Tibial nerve (tissue), 4 donors: ENCODE measurements at regions not wholly inside any gene's neighbourhood (a gene's known extent, or its start where the extent isn't known, plus 50 kb on each side); places are given as distances from the start of the nearest gene placed in this dataset.
"Not testable (repeated sequence)": the region's sequence is repeated elsewhere in the genome, so short reads cannot be mapped to it uniquely, and the experiment has no call there.

ENCODE experiments used
- DNase-seq, 2 donors: peaks; one replicate each; pipeline ENCODE4 v3.0.0-alpha.2; 2019; ENCODE audit warnings: low spot score in 2 of 2
- H3K27ac ChIP-seq, 4 donors: fragments of 200-600 bp; sonication (generic) in 3 of 4; one replicate each; pipeline ENCODE4 v1.5.1; 2017 to 2019; ENCODE audit warnings: mild to moderate bottlenecking in 1 of 4
- H3K27me3 ChIP-seq, 2 donors: fragments of 200-600 bp; sonication (generic) in 1 of 2; one replicate each; pipeline versions ENCODE4 v1.5.1 to v1.6.0; 2017 to 2019
- H3K36me3 ChIP-seq, 3 donors: fragments of 200-600 bp; sonication (generic); one replicate each; pipeline ENCODE4 v1.5.1; 2018 to 2019
- H3K4me1 ChIP-seq, 4 donors: fragments of 200-600 bp; sonication (generic) in 3 of 4; one replicate each; pipeline ENCODE4 v1.5.1; 2017 to 2019
- H3K4me3 ChIP-seq, 4 donors: fragments of 200-600 bp; sonication (generic) in 3 of 4; one replicate each; pipeline ENCODE4 v1.5.1; 2017 to 2019; ENCODE audit warnings: mild to moderate bottlenecking in 1 of 4, moderate library complexity in 1 of 4
- H3K9me3 ChIP-seq, 4 donors: fragments of 200-600 bp; sonication (generic) in 3 of 4; one replicate each; pipeline ENCODE4 v1.5.1; 2017 to 2019
- CTCF ChIP-seq, 5 experiments: fragments of 200-600 bp in 3 of 5; fragments of 450-650 bp in 2 of 5; sonication (generic) in 3 of 5; IDR thresholded peaks; one replicate each; pipeline ENCODE4 v1.5.1; 2016 to 2019; ENCODE audit warnings: antibody characterized with exemption in 5 of 5, mild to moderate bottlenecking in 3 of 5, moderate library complexity in 2 of 5
- EP300 ChIP-seq, 2 donors: sonication (generic); formaldehyde crosslinking; IDR thresholded peaks; one replicate each; pipeline ENCODE4 v1.6.1; 2017; ENCODE audit warnings: antibody characterized with exemption in 2 of 2, mild to moderate bottlenecking in 1 of 2
- POLR2A ChIP-seq, 2 donors: fragments of 450-650 bp; IDR thresholded peaks; one replicate each; pipeline ENCODE4 v1.6.1; 2017; ENCODE audit warnings: antibody characterized with exemption in 2 of 2, mild to moderate bottlenecking in 2 of 2, moderate library complexity in 2 of 2
- WGBS, 2 donors: methylation state at CpG; one replicate each; pipeline ENCODE4 v1.1.5; 2018; 5-methylcytosine and 5-hydroxymethylcytosine counted together

- no peaks in the 10 kb centered on the region for H3K4me1 ChIP-seq
- TF ChIP-seq CTCF (IDR thresholded peaks at IDR 0.05) (no peak), EP300 (IDR thresholded peaks at IDR 0.05) (no peak), POLR2A (IDR thresholded peaks at IDR 0.05) (no peak)
- H3K4me3 ChIP-seq = no peak overlapping the region
- 84 to 90% methylated on average over 2 of the region's 2 CpGs for WGBS, 2 donors
- no peak for DNase-seq
- H3K9me3 ChIP-seq = no peaks in the 10 kb centered on the region
- no peaks in the 10 kb centered on the region for H3K27me3 ChIP-seq
- H3K27ac ChIP-seq = no peak overlapping the region
- no peaks in the 10 kb centered on the region for H3K36me3 ChIP-seq
Measured at GRCh38 chr6:137676888-137677287, 182.7 kb upstream of the OLIG3 start.

GRCh38 chr6:137677709-137678108 lies 183.5 kb upstream of the OLIG3 start:
- H3K4me1 ChIP-seq = no peaks in the 10 kb centered on the region
- TF ChIP-seq EP300 (IDR thresholded peaks at IDR 0.05) (peak in 1 of 2 donors; percentile 30), POLR2A (IDR thresholded peaks at IDR 0.05) (no peak)
- no peaks in the 10 kb centered on the region for H3K36me3 ChIP-seq
- DNase-seq = no peak
- no peaks in the 10 kb centered on the region for H3K9me3 ChIP-seq
- WGBS, 2 donors = 77 to 93% methylated on average over 5 of the region's 5 CpGs
- no peak overlapping the region for H3K27ac ChIP-seq
- no peaks in the 10 kb centered on the region for H3K27me3 ChIP-seq
- no peak overlapping the region for H3K4me3 ChIP-seq

- H3K9me3 ChIP-seq = no peaks in the 10 kb centered on the region
- H3K27me3 ChIP-seq = no peaks in the 10 kb centered on the region
- no peak for TF ChIP-seq EP300 (IDR thresholded peaks at IDR 0.05)
- DNase-seq = no peak
- WGBS, 2 donors = 68 to 74% methylated on average over 2 of the region's 2 CpGs
- no peaks in the 10 kb centered on the region for H3K36me3 ChIP-seq
- no peaks in the 10 kb centered on the region for H3K4me1 ChIP-seq
- H3K4me3 ChIP-seq = no peak overlapping the region
- no peak overlapping the region for H3K27ac ChIP-seq
Measured at GRCh38 chr6:137678451-137678850, 184.3 kb upstream of the OLIG3 start.

- DNase-seq = no peak
- Histone ChIP-seq H3K4me1 (no peaks in the 10 kb centered on the region), H3K36me3 (no peaks in the 10 kb centered on the region), H3K27ac (no peak overlapping the region), H3K9me3 (no peaks in the 10 kb centered on the region), H3K27me3 (no peaks in the 10 kb centered on the region), H3K4me3 (no peak overlapping the region)
- TF ChIP-seq EP300 (IDR thresholded peaks at IDR 0.05) (no peak), POLR2A (IDR thresholded peaks at IDR 0.05) (no peak), CTCF (IDR thresholded peaks at IDR 0.05) (no peak)
- 63 to 66% methylated on average over 4 of the region's 4 CpGs for WGBS, 2 donors
Measured at GRCh38 chr6:137680705-137681346, 186.2 kb upstream of the TNFAIP3 start.

GRCh38 chr6:137681445-137682009 lies 185.5 kb upstream of the TNFAIP3 start:
- Histone ChIP-seq H3K9me3 (no peaks in the 10 kb centered on the region), H3K4me3 (no peak overlapping the region), H3K27me3 (no peaks in the 10 kb centered on the region), H3K36me3 (no peaks in the 10 kb centered on the region), H3K4me1 (no peaks in the 10 kb centered on the region), H3K27ac (no peak overlapping the region)
- 87% methylated on average over 4 of the region's 4 CpGs for WGBS, 2 donors
- TF ChIP-seq CTCF (IDR thresholded peaks at IDR 0.05) (no peak), POLR2A (IDR thresholded peaks at IDR 0.05) (no peak), EP300 (IDR thresholded peaks at IDR 0.05) (no peak)
- DNase-seq = no peak

- not testable (repeated sequence) for H3K36me3 ChIP-seq, DNase-seq, H3K9me3 ChIP-seq, H3K4me1 ChIP-seq, H3K27me3 ChIP-seq, H3K27ac ChIP-seq, H3K4me3 ChIP-seq
- WGBS, 2 donors = 96 to 97% methylated on average over 5 of the region's 5 CpGs
Measured at GRCh38 chr6:137682658-137683057, 184.4 kb upstream of the TNFAIP3 start.
